Gastrocnemius medialis (tissue), 4 donors: ENCODE measurements at regions not wholly inside any gene's neighbourhood (a gene's known extent, or its start where the extent isn't known, plus 50 kb on each side); places are given as distances from the start of the nearest gene placed in this dataset.

ENCODE experiments used
- POLR2A ChIP-seq, 2 donors: fragments of 450-650 bp; IDR thresholded peaks; one replicate each; pipeline ENCODE4 v1.6.1; 2017; ENCODE audit warnings: antibody characterized with exemption in 2 of 2, mild to moderate bottlenecking in 2 of 2, moderate library complexity in 2 of 2
- TF ChIP-seq, protein P1 (sequence below), 5 experiments: fragments of 450-650 bp in 3 of 5; fragments of 200-600 bp in 2 of 5; sonication (generic) in 2 of 5; IDR thresholded peaks in 4 of 5; conservative IDR thresholded peaks in 1 of 5; 1 replicate in 4 of 5; 2 replicates in 1 of 5; pipeline ENCODE4 v1.5.1; 2016 to 2019; ENCODE audit warnings: antibody characterized with exemption in 5 of 5, mild to moderate bottlenecking in 3 of 5, moderate library complexity in 3 of 5

DNA sequence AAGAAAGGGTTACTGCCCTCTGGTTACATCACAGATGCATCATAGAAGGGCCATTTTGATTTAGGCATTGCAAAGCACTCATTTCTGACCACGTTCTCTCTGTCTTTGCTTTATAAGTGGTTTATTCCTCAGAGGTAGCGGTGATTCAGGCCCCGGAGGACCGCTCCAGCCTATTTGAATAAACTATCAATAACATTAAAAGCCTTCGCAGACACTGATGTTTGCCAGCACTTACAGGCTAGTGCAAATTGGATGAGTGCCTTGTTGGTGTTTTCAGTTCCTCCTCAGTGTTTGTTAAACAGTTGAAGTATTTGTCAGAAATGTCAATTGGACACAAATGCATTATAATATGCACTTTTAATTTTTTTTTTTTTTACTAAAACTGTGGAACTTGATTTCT lies 120.2 kb downstream of the RXFP2 start:
- TF ChIP-seq, protein P1, sequence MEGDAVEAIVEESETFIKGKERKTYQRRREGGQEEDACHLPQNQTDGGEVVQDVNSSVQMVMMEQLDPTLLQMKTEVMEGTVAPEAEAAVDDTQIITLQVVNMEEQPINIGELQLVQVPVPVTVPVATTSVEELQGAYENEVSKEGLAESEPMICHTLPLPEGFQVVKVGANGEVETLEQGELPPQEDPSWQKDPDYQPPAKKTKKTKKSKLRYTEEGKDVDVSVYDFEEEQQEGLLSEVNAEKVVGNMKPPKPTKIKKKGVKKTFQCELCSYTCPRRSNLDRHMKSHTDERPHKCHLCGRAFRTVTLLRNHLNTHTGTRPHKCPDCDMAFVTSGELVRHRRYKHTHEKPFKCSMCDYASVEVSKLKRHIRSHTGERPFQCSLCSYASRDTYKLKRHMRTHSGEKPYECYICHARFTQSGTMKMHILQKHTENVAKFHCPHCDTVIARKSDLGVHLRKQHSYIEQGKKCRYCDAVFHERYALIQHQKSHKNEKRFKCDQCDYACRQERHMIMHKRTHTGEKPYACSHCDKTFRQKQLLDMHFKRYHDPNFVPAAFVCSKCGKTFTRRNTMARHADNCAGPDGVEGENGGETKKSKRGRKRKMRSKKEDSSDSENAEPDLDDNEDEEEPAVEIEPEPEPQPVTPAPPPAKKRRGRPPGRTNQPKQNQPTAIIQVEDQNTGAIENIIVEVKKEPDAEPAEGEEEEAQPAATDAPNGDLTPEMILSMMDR (IDR thresholded peaks at IDR 0.05 in 4 of 5, conservative IDR thresholded peaks at IDR 0.05 in 1 of 5): no peak
- TF ChIP-seq POLR2A (IDR thresholded peaks at IDR 0.05): no peak
